Right cardiac atrium (tissue), 5 donors: ENCODE measurements at regions not wholly inside any gene's neighbourhood (a gene's known extent, or its start where the extent isn't known, plus 50 kb on each side); places are given as distances from the start of the nearest gene placed in this dataset.
A peak's percentile ranks its signal among the peaks of the same experiment; 100 is the strongest.

Experiments
- ATAC-seq, 2 donors: fragments of 200-7000 bp; cut with Tn5 transposase; one replicate each; pipeline versions ENCODE4 v1.8.0 to v1.9.1; 2020; ENCODE audit warnings: moderate library complexity in 2 of 2, mild to moderate bottlenecking in 1 of 2
- DNase-seq, 3 donors: peaks; one replicate each; pipeline ENCODE4 v3.0.0-alpha.2; 2020
- H3K27ac ChIP-seq: one replicate; pipeline ENCODE4 v1.5.1; 2013; ENCODE audit warnings: mild to moderate bottlenecking, low read length, control low read depth, moderate library complexity
- H3K27me3 ChIP-seq: one replicate; pipeline ENCODE4 v1.6.1; 2013; ENCODE audit not compliant: control insufficient read depth, insufficient read depth
- H3K4me1 ChIP-seq: one replicate; pipeline ENCODE4 v1.6.1; 2013; ENCODE audit warnings: low read length; ENCODE audit not compliant: control insufficient read depth, insufficient read depth
- H3K4me3 ChIP-seq: one replicate; pipeline ENCODE4 v1.5.1; 2013; ENCODE audit warnings: low read length, control low read depth
- H3K9me3 ChIP-seq: one replicate; pipeline ENCODE4 v1.6.1; 2013; ENCODE audit warnings: low read length; ENCODE audit not compliant: control insufficient read depth
- WGBS: extraction: QIAGEN DNeasy Blood & Tissue Kit; methylation state at CpG from one replicate; pipeline ENCODE4 v1.1.7; 2013; 5-methylcytosine and 5-hydroxymethylcytosine counted together
- intact Hi-C, 4 donors: fragments of 100-400 bp; cut with DNase I; formaldehyde crosslinking; loops; one replicate each; pipeline versions ENCODE4 v1.11.0 to v1.14.0; 2022 to 2023
- donor health status: healthy with polysubstance abuse.
- donor health status: DM: no; HTN: yes; CAD: no.
- donor health status: DM: no; HTN: no; CAD: no.
- donor health status: DM: no; HTN: yes; CAD: no; lungs with severe emphysema.
- donor health status: DM: yes; HTN: yes; CAD: no.

DNA sequence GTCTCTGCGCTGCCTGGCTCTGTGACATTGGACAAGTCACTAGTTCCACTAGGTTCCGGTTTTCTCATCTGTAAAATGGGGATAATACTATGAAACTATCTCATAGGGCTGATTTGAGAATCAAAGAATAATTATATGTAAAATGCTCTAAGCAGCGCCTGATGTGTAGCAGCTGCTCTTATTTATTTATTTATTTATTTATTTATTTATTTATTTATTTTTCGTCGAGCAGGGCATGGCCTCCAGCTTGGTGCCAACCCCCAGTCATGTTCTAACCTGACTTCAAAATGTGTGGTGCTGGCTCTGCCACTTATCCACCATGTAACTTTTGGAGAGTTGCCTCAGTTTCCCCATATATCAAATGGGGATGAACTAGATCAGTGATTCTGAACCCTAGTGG, 93.5 kb upstream of the GSC start:
- no peaks in the 10 kb centered on the region for H3K27me3 ChIP-seq
- H3K4me3 ChIP-seq, result no peak overlapping the region
- 92% methylated on average over 5 of the region's 5 CpGs for WGBS
- ATAC-seq (no peak), DNase-seq (no peak)
- H3K27ac ChIP-seq, result no peak overlapping the region
- no peaks in the 10 kb centered on the region for H3K4me1 ChIP-seq
- intact Hi-C loops, result no loop called here
- no peaks in the 10 kb centered on the region for H3K9me3 ChIP-seq

DNA sequence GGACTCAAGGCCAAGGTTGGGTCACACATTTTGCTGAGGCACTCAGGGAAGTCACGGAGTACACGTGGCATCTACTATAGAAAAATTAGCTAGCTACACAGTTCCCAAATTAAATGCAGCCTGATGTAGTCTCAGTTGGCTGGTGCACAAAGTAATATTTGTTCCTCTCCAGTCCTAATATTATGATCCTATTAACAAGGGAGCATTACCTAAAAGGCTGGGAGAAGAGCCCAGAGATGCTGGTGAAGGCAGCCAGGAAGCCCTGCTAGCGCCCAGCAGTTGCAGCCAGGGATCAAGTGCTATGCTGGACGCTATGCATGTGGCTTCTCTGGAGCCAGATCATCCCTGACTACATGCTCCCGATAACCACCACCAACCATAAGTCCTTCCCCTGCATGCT, 88.0 kb upstream of the GSC start:
- Histone ChIP-seq H3K4me3 (no peak overlapping the region), H3K27me3 (no peaks in the 10 kb centered on the region), H3K9me3 (peaks cover 3% of the 10 kb centered on the region), H3K4me1 (no peaks in the 10 kb centered on the region), H3K27ac (no peak overlapping the region)
- DNase-seq (peak in 1 of 3 donors; percentile 71), ATAC-seq (peak in 1 of 2 donors; percentile 75)
- intact Hi-C loops, result no loop called here
- 61% methylated on average over 5 of the region's 5 CpGs for WGBS

- no peaks in the 10 kb centered on the region for H3K4me1 ChIP-seq
- intact Hi-C loops, result no loop called here
- no peak overlapping the region for H3K27ac ChIP-seq
- DNase-seq, result no peak
- H3K27me3 ChIP-seq, result no peaks in the 10 kb centered on the region
- no peak overlapping the region for H3K4me3 ChIP-seq
- ATAC-seq, result no peak
- H3K9me3 ChIP-seq, result peaks cover 3% of the 10 kb centered on the region
- WGBS, result 84% methylated on average over 3 of the region's 3 CpGs
These were observed 84.0 kb upstream of the GSC start for GRCh38 chr14:94853920-94854319.

DNA sequence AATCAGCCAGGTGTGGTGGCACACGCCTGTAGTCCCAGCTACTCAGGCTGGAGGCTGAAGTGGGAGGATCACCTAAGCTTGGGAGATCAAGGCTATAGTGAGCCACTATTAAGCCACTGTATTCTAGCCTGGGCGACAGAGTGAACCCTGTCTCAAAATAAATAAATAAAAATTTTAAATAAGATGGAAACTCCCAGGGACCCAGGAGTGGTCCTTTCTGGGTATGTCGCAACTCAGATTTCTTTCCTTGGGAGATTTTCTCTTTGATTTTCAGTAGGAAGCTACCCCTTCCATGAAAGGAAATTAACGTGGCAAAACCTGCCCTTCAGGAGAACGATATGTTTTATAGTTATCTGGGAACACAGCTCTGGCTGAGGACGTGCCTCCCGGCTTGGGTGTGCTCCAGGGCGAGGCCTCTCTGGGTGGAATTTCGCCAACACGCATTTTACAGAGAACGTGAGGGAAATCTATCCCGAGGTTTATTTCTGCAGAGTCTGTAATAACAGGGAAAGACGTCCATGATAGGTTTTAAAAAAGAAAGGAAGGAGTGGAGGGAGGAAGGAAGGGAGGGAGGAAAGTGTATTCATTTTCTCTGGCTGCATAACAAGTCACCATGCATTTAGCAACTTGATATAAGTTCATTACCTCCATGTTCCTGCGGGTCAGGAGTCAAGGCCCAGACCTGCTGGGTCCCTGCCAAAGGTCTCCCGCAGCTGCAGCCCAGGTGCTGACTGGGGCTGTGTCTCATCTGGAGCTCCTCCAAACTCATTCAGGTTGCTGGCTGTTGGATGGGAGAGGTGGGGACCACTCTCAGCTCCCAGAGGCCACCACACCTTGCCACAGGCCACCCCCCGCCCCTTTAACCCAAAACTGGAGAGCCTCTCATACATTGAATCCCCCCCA, 80.6 kb upstream of the GSC start:
- Histone ChIP-seq H3K4me1 (no peaks in the 10 kb centered on the region), H3K27ac (no peak overlapping the region), H3K9me3 (peaks cover 3% of the 10 kb centered on the region), H3K27me3 (no peaks in the 10 kb centered on the region), H3K4me3 (no peak overlapping the region)
- ATAC-seq (peak; percentile 51 to 70), DNase-seq (peak in 1 of 3 donors; percentile 80)
- intact Hi-C loops, result no loop called here
- WGBS, result 56% methylated on average over 16 of the region's 16 CpGs

DNA sequence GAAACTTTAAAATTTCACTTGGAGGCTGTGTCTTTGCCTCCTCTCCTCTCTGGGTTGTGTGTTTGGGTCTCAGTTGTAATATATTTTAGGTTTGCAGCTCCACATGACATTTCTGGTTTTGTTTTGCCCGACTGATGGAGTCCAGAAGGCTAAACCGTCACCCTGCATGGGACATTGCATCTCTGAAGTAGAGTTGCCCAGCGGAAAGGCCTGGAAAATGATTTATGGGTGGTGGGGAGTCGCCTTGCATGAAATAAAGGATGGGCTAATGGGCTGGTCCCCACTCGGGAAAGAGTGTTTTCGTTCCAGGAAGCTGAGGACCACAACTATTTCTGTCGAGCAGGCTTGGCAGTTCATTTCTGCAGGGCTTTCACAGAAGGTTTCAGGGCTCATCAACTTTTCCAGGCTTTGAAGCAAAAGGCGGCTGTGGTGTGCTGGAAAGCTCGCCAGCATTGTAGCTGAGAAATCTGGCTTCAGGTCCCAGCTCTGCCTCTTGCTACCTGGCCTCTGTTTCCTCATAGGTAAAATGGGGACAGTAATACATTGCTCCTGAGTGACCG, 74.8 kb upstream of the GSC start:
- Histone ChIP-seq H3K27ac (no peak overlapping the region), H3K9me3 (no peaks in the 10 kb centered on the region), H3K4me3 (no peak overlapping the region), H3K27me3 (no peaks in the 10 kb centered on the region), H3K4me1 (no peaks in the 10 kb centered on the region)
- ATAC-seq (no peak), DNase-seq (no peak)
- 69% methylated on average over 10 of the region's 10 CpGs for WGBS
- intact Hi-C loops, result no loop called here

- Histone ChIP-seq H3K27ac (no peak overlapping the region), H3K9me3 (no peaks in the 10 kb centered on the region), H3K4me1 (no peaks in the 10 kb centered on the region), H3K27me3 (no peaks in the 10 kb centered on the region), H3K4me3 (no peak overlapping the region)
- DNase-seq (no peak), ATAC-seq (no peak)
- 88% methylated on average over 6 of the region's 6 CpGs for WGBS
- intact Hi-C loops, result no loop called here
These were observed 70.6 kb upstream of the GSC start for GRCh38 chr14:94840467-94840866.

DNA sequence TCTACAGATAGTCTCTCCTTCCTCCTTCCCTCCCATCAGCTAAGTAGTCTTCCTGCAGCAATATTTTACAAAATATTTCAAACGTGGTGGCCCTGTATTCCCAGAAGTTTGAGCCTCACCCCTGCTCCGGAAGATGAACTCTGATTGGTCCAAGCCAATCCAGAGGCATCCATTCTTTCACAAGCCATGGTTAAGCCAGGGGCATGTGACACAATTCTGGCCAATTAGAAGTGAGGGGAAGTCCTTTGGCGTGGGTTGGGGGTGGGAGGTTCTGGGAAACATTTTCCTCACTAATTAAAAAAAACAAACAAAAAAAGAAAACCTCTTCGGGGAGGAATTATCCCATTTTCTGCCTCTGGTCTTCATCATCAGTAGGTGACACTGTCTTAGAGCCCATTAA, 69.4 kb upstream of the GSC start:
- DNase-seq (no peak), ATAC-seq (no peak)
- no peaks in the 10 kb centered on the region for H3K4me1 ChIP-seq
- no peaks in the 10 kb centered on the region for H3K27me3 ChIP-seq
- 55% methylated on average over 4 of the region's 4 CpGs for WGBS
- intact Hi-C loops, result no loop called here
- no peak overlapping the region for H3K4me3 ChIP-seq
- no peak overlapping the region for H3K27ac ChIP-seq
- no peaks in the 10 kb centered on the region for H3K9me3 ChIP-seq

DNA sequence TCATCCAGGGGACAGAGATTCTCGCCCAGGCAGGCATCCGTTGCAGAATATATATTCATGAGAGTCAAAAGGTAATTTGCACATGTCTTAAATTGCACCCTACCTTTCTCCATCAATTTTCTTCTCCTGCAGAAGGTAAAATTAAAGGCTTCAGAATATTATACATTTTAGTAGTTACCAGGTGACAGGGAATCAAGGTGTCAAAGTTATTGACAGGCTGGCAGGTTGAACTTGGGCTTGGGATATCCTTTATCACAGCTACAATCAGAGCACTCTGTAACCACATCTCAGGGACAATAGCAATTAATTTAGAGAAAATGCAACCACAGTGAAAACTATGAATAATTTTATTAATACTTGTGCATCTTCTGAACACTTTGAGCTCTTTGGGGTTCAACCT, 66.9 kb upstream of the GSC start:
- 80% methylated on average over 2 of the region's 2 CpGs for WGBS
- ATAC-seq (no peak), DNase-seq (no peak)
- H3K27me3 ChIP-seq, result no peaks in the 10 kb centered on the region
- no peaks in the 10 kb centered on the region for H3K4me1 ChIP-seq
- H3K9me3 ChIP-seq, result no peaks in the 10 kb centered on the region
- H3K4me3 ChIP-seq, result no peak overlapping the region
- no peak overlapping the region for H3K27ac ChIP-seq
- intact Hi-C loops, result no loop called here

DNA sequence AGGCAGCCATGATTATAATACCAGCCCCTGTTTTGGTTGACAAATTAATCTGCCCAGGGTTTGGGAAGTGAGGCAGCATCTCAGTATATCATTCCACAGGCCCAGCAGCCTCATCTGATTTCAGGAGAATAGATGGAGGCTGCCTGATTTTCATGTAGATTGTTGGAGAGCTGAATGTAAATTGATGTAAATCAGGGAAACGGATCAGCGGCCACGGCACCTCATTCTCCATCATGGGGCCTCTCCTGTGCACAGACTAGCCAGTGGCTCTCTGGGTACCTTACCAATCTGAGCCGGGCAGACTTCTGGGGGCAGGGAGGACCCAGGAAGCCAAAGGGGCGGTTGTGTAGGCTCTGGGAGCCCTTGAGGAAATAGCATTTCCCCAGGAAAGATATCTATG, 63.7 kb upstream of the GSC start:
- Histone ChIP-seq H3K27ac (no peak overlapping the region), H3K9me3 (no peaks in the 10 kb centered on the region), H3K4me3 (no peak overlapping the region), H3K4me1 (no peaks in the 10 kb centered on the region), H3K27me3 (no peaks in the 10 kb centered on the region)
- no peak for ATAC-seq
- intact Hi-C loops, result no loop called here
- 70% methylated on average over 5 of the region's 5 CpGs for WGBS
- no peak for DNase-seq

DNA sequence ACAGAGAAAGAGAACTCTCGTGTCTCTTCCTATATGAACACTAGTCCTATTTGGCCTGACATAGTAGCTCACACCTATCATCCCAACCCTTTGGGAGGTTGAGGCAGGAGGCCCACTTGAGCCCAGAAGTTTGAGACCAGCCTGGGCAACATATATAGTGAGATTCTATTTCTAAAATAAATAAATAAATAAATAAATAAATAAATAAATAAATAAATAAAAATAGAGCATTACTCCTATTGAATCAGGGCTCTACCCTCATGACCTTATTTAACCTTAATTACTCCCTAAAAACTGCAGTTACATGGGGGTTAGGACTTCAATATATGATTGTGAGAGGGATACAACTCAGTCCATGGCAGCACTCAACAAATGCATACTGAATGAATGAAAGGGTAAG, 61.2 kb upstream of the GSC start:
- Histone ChIP-seq H3K27ac (no peak overlapping the region), H3K4me3 (no peak overlapping the region), H3K4me1 (no peaks in the 10 kb centered on the region), H3K9me3 (no peaks in the 10 kb centered on the region), H3K27me3 (no peaks in the 10 kb centered on the region)
- DNase-seq (no peak), ATAC-seq (no peak)
- WGBS, result 41% methylated on average over 1 of the region's 1 CpG
- intact Hi-C loops, result no loop called here

GRCh38 chr14:94827711-94828447, 58.0 kb upstream of the GSC start:
- Histone ChIP-seq H3K4me3 (no peak overlapping the region), H3K4me1 (no peaks in the 10 kb centered on the region), H3K27ac (no peak overlapping the region), H3K27me3 (no peaks in the 10 kb centered on the region), H3K9me3 (no peaks in the 10 kb centered on the region)
- intact Hi-C loops, result no loop called here
- 32% methylated on average over 7 of the region's 7 CpGs for WGBS
- DNase-seq (peak; percentile 17 to 76 (median 65)), ATAC-seq (peak; percentile 70 to 83)
